WERI-Rb-1 (cell line): ENCODE measurements at regions not wholly inside any gene's neighbourhood (a gene's known extent, or its start where the extent isn't known, plus 50 kb on each side); places are given as distances from the start of the nearest gene placed in this dataset.

Experiments used
- DNase-seq: peaks from one replicate; pipeline ENCODE4 v3.0.0-alpha.2; 2020
- H3K27ac ChIP-seq: fragments of 250-450 bp; sonication (Bioruptor Pico); 2 replicates; pipeline ENCODE4 v1.5.1; 2020; ENCODE audit warnings: mild to moderate bottlenecking, moderate library complexity
- H3K27me3 ChIP-seq: fragments of 250-450 bp; sonication (Bioruptor Pico); 2 replicates; pipeline ENCODE4 v1.5.1; 2021; ENCODE audit warnings: mild to moderate bottlenecking, low read depth, moderate library complexity; ENCODE audit not compliant: insufficient read depth, severe bottlenecking
- H3K36me3 ChIP-seq: fragments of 250-450 bp; sonication (Bioruptor Pico); 2 replicates; pipeline ENCODE4 v1.5.1; 2020; ENCODE audit warnings: mild to moderate bottlenecking, moderate library complexity
- H3K4me3 ChIP-seq: 2 replicates; pipeline ENCODE4 v1.5.1; 2011; ENCODE audit warnings: low read depth, mild to moderate bottlenecking, control low read depth, low read length
- H3K9me3 ChIP-seq: fragments of 250-450 bp; sonication (Bioruptor Pico); 2 replicates; pipeline ENCODE4 v1.5.1; 2021; ENCODE audit warnings: mild to moderate bottlenecking, moderate library complexity; ENCODE audit not compliant: severe bottlenecking
- TF ChIP-seq, protein P1 (sequence below): IDR thresholded peaks from 2 replicates; pipeline ENCODE4 v1.5.1; 2011; ENCODE audit warnings: low read depth, mild to moderate bottlenecking, control low read depth, inconsistent platforms, low read length

DNA sequence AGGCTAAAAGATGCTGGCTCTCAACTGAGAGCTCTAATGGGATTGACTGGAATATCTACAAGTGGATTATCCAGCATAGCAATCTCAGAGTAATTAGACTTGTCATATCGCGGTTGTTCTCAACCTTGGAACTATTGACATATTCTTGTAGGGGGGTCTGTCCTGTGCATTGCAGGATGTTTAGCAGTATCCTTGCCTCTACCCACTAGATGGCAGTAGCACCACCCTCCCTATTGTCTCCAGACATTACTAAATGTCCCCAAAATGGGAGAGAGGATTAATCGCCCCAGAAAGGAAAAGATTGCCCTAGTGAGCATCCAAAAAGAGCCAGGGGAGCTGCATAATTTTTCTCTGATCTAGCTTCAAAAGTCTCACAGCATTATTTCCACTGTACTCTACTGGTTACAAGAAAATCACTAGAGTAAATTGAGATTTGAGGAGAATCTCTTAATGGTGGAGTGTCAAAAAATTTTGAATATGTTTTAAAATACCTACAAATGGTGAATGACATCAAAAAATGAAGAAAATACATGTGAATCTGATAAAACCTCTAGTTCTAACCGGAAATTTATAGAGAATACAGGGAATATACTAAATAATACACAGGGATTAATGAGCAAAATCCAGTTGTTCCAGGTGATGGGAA, 388.2 kb upstream of the AGTR1 start:
- DNase-seq: peak; percentile 48
- TF ChIP-seq, protein P1, sequence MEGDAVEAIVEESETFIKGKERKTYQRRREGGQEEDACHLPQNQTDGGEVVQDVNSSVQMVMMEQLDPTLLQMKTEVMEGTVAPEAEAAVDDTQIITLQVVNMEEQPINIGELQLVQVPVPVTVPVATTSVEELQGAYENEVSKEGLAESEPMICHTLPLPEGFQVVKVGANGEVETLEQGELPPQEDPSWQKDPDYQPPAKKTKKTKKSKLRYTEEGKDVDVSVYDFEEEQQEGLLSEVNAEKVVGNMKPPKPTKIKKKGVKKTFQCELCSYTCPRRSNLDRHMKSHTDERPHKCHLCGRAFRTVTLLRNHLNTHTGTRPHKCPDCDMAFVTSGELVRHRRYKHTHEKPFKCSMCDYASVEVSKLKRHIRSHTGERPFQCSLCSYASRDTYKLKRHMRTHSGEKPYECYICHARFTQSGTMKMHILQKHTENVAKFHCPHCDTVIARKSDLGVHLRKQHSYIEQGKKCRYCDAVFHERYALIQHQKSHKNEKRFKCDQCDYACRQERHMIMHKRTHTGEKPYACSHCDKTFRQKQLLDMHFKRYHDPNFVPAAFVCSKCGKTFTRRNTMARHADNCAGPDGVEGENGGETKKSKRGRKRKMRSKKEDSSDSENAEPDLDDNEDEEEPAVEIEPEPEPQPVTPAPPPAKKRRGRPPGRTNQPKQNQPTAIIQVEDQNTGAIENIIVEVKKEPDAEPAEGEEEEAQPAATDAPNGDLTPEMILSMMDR: peak; percentile 76
- no peak overlapping the region for H3K4me3 ChIP-seq
- H3K9me3 ChIP-seq: no peaks in the 10 kb centered on the region
- H3K27me3 ChIP-seq: no peaks in the 10 kb centered on the region
- no peak overlapping the region for H3K27ac ChIP-seq
- H3K36me3 ChIP-seq: no peaks in the 10 kb centered on the region

GRCh38 chr3:148315756-148316155, 381.9 kb upstream of the AGTR1 start:
- H3K27me3 ChIP-seq: no peaks in the 10 kb centered on the region
- H3K36me3 ChIP-seq: no peaks in the 10 kb centered on the region
- H3K27ac ChIP-seq: no peak overlapping the region
- no peaks in the 10 kb centered on the region for H3K9me3 ChIP-seq
- DNase-seq: no peak
- TF ChIP-seq, protein P1: no peak
- H3K4me3 ChIP-seq: no peak overlapping the region

- no peaks in the 10 kb centered on the region for H3K27me3 ChIP-seq
- TF ChIP-seq, protein P1: no peak
- no peaks in the 10 kb centered on the region for H3K9me3 ChIP-seq
- H3K4me3 ChIP-seq: no peak overlapping the region
- H3K36me3 ChIP-seq: no peaks in the 10 kb centered on the region
- no peak for DNase-seq
- no peak overlapping the region for H3K27ac ChIP-seq
These were observed 379.5 kb upstream of the AGTR1 start for GRCh38 chr3:148318240-148318639.

DNA sequence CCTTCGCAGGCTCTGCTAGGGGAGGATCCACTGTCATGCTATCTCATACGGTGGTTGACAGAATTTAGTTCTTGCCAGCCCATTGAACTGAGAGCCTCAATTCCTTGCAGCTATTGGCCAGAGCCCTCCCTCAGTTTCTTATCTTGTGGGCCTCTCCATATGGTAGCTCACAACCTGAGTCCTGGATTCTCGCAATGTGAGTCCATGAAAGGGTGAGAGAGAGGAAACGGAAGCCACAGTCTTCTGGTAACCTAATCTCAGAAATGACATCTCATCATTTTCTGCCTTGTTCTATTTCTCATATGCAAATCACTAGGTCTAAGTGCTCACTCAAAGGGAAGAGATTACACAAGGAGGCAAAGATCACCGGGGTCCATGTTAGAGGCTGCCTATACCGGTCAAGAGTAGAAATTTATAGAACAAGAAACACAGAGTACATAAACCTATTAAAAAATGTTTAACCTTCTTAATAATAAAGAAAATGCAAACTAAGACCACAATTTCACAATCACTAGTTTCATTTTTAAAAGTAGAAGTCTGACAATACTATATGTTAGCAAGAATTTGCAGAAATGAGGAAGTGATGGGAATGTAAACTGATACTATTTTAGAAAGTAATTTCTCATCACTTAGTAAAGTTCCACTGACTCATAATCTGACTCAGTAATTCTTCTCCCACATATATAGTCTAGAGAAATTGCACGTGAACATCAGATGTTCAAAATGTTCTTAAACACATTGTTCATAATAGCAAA, 378.4 kb upstream of the AGTR1 start:
- Histone ChIP-seq H3K9me3 (no peaks in the 10 kb centered on the region), H3K27me3 (no peaks in the 10 kb centered on the region), H3K27ac (no peak overlapping the region), H3K4me3 (no peak overlapping the region), H3K36me3 (no peaks in the 10 kb centered on the region)
- no peak for DNase-seq
- TF ChIP-seq, protein P1: no peak

DNA sequence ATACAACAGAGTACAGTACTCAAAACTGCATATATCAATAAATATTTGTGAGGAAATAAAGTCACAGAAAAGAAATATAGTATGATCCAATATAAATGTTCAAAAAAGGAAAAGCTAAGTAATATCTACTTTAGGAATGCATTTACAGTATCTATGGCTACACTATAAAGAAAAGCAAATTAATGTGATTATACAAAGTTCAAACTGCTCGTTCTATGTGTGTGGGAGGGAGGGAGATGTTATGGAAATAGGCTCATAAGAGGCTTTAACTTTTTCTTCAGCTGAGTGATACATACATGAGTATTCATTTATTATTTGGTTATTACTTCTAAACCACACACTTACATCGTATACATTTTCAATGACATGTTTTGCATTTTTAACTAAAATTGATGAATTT, 377.7 kb upstream of the AGTR1 start:
- H3K27me3 ChIP-seq: no peaks in the 10 kb centered on the region
- no peak for DNase-seq
- no peaks in the 10 kb centered on the region for H3K9me3 ChIP-seq
- no peak overlapping the region for H3K27ac ChIP-seq
- H3K36me3 ChIP-seq: no peaks in the 10 kb centered on the region
- TF ChIP-seq, protein P1: no peak
- no peak overlapping the region for H3K4me3 ChIP-seq
